ENCODE measurements at regions not wholly inside any gene's neighbourhood (a gene's known extent, or its start where the extent isn't known, plus 50 kb on each side); places are given as distances from the start of the nearest gene placed in this dataset.

GRCh38 chr6:56407883-56408410 lies 160.6 kb upstream of the COL21A1 start:
- no peak for TF ChIP-seq CTCF (IDR thresholded peaks at IDR 0.05; ENCODE audit: low read depth, low read length)
- no peak overlapping the region for H3K4me3 ChIP-seq (ENCODE audit: low read depth, low read length)

GRCh38 chr6:56406276-56407269 lies 159.2 kb upstream of the COL21A1 start:
- no peak for TF ChIP-seq CTCF (IDR thresholded peaks at IDR 0.05; ENCODE audit: low read depth, low read length)
- no peak overlapping the region for H3K4me3 ChIP-seq (ENCODE audit: low read depth, low read length)

- H3K4me3 ChIP-seq (ENCODE audit: low read depth, low read length) = no peak overlapping the region
- no peak for TF ChIP-seq CTCF (IDR thresholded peaks at IDR 0.05; ENCODE audit: low read depth, low read length)
Measured at GRCh38 chr6:56404599-56404998, 157.2 kb upstream of the COL21A1 start.

- H3K4me3 ChIP-seq (ENCODE audit: low read depth, low read length) = no peak overlapping the region
- TF ChIP-seq CTCF (IDR thresholded peaks at IDR 0.05; ENCODE audit: low read depth, low read length) = no peak
Measured at GRCh38 chr6:56403745-56404144, 156.4 kb upstream of the COL21A1 start.

GRCh38 chr6:56401477-56402070 lies 154.2 kb upstream of the COL21A1 start:
- no peak overlapping the region for H3K4me3 ChIP-seq (ENCODE audit: low read depth, low read length)
- TF ChIP-seq CTCF (IDR thresholded peaks at IDR 0.05; ENCODE audit: low read depth, low read length) = no peak

GRCh38 chr6:56400273-56400672 lies 152.9 kb upstream of the COL21A1 start:
- no peak for TF ChIP-seq CTCF (IDR thresholded peaks at IDR 0.05; ENCODE audit: low read depth, low read length)
- no peak overlapping the region for H3K4me3 ChIP-seq (ENCODE audit: low read depth, low read length)

Data from WI38 (cell line).